ENCODE measurements at regions not wholly inside any gene's neighbourhood (a gene's known extent, or its start where the extent isn't known, plus 50 kb on each side); places are given as distances from the start of the nearest gene placed in this dataset.
A peak's percentile ranks its signal among the peaks of the same experiment; 100 is the strongest.

DNA sequence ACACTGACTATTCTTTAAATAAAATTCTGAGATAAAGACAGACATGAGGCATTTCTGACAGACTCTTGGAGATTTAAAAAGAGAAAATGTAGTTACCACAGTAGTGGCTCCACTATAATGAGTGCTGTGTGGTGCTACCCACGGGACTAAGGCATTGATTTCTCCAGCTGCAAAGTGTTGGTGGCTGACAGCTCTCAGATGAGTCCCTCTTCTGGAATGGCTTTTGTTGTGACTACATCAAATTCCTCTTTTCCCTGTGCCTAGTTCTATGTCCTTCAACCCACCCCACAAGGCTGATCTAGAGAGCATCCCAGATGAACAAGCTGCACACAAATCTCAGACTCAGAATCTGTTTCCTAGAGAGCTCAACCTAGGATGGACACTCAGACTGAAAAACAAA lies 884.8 kb upstream of the ZEB2 start (continued):
- TF ChIP-seq ZNF426 (tag by site-specific recombination; IDR thresholded peaks at IDR 0.05) (no peak), ZNF548 (tag by site-specific recombination; IDR thresholded peaks at IDR 0.05) (no peak)
- TF ChIP-seq, protein P1, sequence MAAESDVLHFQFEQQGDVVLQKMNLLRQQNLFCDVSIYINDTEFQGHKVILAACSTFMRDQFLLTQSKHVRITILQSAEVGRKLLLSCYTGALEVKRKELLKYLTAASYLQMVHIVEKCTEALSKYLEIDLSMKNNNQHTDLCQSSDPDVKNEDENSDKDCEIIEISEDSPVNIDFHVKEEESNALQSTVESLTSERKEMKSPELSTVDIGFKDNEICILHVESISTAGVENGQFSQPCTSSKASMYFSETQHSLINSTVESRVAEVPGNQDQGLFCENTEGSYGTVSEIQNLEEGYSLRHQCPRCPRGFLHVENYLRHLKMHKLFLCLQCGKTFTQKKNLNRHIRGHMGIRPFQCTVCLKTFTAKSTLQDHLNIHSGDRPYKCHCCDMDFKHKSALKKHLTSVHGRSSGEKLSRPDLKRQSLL (tag by site-specific recombination; IDR thresholded peaks at IDR 0.05), result no peak

DNA sequence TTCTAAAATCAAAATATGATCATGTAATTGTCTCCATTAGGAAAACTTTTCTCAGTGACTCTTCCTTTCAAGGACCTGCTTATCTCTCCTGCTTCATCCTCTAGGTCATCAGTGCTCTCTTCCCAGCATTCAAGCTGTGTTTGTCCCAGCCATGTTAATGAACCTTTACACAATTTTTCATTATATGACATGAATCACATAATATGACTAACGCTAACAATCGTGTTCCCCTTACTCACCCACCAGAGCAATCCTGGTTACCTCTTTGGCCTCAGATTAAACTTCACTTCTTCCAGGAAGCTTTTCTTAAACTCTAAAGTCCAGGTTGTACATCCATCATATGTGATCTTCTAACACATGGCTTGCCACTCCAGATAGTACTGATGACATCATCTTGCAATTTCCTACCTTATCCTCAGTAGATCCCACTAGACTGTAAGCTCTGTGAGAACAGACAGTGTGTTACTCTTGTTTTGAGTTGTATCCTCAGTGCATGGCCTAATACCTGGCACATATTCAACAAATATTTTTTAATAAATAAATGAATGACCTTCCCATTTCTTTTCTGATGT lies 882.9 kb upstream of the ZEB2 start:
- POLR2A ChIA-PET, result no interaction called here
- CTCF ChIA-PET, result interaction anchor here (0.7 kb wide), 1 partner anchor 456 kb away, joined by 3 read pairs; no protein-coding TSS in a partner anchor
- Histone ChIP-seq H3K9me3 (ENCODE audit: control insufficient read depth, insufficient read depth, low read depth, low read length) (no peaks in the 10 kb centered on the region), H3K36me3 (ENCODE audit: control insufficient read depth in 2 of 2, insufficient read depth in 1 of 2, low read length in 2 of 2) (no peaks in the 10 kb centered on the region), H3K4me1 (ENCODE audit: control insufficient read depth, insufficient read depth, low read length) (no peaks in the 10 kb centered on the region), H3K4me3 (ENCODE audit: low read depth, low read length) (no peak overlapping the region), H3K27ac (ENCODE audit: extremely low read depth, low read depth, low read length) (no peak overlapping the region)
- TF ChIP-seq, protein P2, sequence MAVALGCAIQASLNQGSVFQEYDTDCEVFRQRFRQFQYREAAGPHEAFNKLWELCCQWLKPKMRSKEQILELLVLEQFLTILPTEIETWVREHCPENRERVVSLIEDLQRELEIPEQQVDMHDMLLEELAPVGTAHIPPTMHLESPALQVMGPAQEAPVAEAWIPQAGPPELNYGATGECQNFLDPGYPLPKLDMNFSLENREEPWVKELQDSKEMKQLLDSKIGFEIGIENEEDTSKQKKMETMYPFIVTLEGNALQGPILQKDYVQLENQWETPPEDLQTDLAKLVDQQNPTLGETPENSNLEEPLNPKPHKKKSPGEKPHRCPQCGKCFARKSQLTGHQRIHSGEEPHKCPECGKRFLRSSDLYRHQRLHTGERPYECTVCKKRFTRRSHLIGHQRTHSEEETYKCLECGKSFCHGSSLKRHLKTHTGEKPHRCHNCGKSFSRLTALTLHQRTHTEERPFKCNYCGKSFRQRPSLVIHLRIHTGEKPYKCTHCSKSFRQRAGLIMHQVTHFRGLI (tag by site-specific recombination; IDR thresholded peaks at IDR 0.05), result no peak
- TF ChIP-seq, protein P3, sequence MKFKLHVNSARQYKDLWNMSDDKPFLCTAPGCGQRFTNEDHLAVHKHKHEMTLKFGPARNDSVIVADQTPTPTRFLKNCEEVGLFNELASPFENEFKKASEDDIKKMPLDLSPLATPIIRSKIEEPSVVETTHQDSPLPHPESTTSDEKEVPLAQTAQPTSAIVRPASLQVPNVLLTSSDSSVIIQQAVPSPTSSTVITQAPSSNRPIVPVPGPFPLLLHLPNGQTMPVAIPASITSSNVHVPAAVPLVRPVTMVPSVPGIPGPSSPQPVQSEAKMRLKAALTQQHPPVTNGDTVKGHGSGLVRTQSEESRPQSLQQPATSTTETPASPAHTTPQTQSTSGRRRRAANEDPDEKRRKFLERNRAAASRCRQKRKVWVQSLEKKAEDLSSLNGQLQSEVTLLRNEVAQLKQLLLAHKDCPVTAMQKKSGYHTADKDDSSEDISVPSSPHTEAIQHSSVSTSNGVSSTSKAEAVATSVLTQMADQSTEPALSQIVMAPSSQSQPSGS (tag by site-specific recombination; IDR thresholded peaks at IDR 0.05; ENCODE audit: low read depth), result peak; percentile 67
- TF ChIP-seq ZNF274 (IDR thresholded peaks at IDR 0.05; ENCODE audit: low read length), result no peak
- no peak for TF ChIP-seq ZNF274 (tag by site-specific recombination; IDR thresholded peaks at IDR 0.05; ENCODE audit: borderline replicate concordance)
- TF ChIP-seq, protein P4, sequence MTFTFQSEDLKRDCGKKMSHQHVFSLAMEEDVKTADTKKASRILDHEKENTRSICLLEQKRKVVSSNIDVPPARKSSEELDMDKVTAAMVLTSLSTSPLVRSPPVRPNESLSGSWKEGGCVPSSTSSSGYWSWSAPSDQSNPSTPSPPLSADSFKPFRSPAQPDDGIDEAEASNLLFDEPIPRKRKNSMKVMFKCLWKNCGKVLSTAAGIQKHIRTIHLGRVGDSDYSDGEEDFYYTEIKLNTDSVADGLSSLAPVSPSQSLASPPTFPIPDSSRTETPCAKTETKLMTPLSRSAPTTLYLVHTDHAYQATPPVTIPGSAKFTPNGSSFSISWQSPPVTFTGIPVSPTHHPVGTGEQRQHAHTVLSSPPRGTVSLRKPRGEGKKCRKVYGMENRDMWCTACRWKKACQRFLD (tag by site-specific recombination; IDR thresholded peaks at IDR 0.05), result no peak

DNA sequence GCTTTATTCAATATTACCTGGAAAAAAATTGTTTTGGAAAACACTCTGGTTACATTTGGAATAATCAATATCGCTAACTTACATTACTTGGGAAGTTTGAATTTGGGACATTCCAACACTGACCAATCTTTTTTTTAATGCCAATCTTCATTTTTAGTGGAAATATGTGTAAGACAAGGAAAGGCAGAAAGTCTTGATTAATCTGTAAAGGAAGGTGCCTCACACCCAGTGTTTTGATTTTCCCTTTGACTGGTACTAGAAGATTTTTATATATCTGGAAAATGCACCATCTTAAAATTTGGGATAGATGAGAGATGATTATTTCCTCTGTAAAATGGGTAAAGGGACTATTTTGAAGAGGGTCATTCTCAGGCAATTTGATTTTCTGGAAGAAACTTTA lies 879.2 kb upstream of the ZEB2 start:
- H3K9me3 ChIP-seq (ENCODE audit: control insufficient read depth, insufficient read depth, low read depth, low read length), result no peaks in the 10 kb centered on the region
- CTCF ChIA-PET, result no interaction called here
- no peak overlapping the region for H3K27ac ChIP-seq (ENCODE audit: extremely low read depth, low read depth, low read length)
- H3K4me1 ChIP-seq (ENCODE audit: control insufficient read depth, insufficient read depth, low read length), result no peaks in the 10 kb centered on the region
- H3K4me3 ChIP-seq (ENCODE audit: low read depth, low read length), result no peak overlapping the region
- POLR2A ChIA-PET, result no interaction called here
- TF ChIP-seq SCRT2 (tag by site-specific recombination; IDR thresholded peaks at IDR 0.05), result no peak
- TF ChIP-seq ZNF544 (tag by site-specific recombination; IDR thresholded peaks at IDR 0.05), result no peak
- TF ChIP-seq SALL2 (tag by site-specific recombination; IDR thresholded peaks at IDR 0.05; ENCODE audit: borderline replicate concordance), result no peak
- no peak for TF ChIP-seq ZNF514 (tag by site-specific recombination; IDR thresholded peaks at IDR 0.05)
- TF ChIP-seq ZNF677 (tag by site-specific recombination; IDR thresholded peaks at IDR 0.05), result no peak
- no peak for TF ChIP-seq ZNF624 (tag by site-specific recombination; IDR thresholded peaks at IDR 0.05)
- no peak for TF ChIP-seq ZEB2 (tag by site-specific recombination; IDR thresholded peaks at IDR 0.05)
- no peaks in the 10 kb centered on the region for H3K36me3 ChIP-seq (ENCODE audit: control insufficient read depth in 2 of 2, insufficient read depth in 1 of 2, low read length in 2 of 2)

DNA sequence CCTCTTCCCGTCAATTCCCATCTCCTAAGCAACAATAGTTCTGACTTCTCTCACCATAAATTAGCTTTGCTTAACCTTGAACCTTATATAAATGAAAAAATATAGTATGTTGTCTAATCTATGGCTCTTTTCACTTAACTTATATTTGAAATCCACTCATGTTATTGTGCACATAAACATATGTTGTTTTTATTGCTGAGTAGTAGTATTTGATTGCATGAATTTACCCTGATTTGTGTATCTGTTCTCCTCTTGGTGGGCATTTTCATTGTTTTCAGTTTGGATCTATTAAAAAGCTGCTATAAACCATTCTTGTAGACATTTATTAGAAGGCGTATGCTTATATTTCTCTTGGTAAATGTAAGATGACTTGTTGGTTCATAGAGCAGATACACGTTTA lies 874.3 kb upstream of the ZEB2 start:
- POLR2A ChIA-PET, result no interaction called here
- Histone ChIP-seq H3K4me1 (ENCODE audit: control insufficient read depth, insufficient read depth, low read length) (no peaks in the 10 kb centered on the region), H3K9me3 (ENCODE audit: control insufficient read depth, insufficient read depth, low read depth, low read length) (no peaks in the 10 kb centered on the region), H3K4me3 (ENCODE audit: low read depth, low read length) (no peak overlapping the region), H3K27ac (ENCODE audit: extremely low read depth, low read depth, low read length) (no peak overlapping the region), H3K36me3 (ENCODE audit: control insufficient read depth in 2 of 2, insufficient read depth in 1 of 2, low read length in 2 of 2) (no peaks in the 10 kb centered on the region)
- TF ChIP-seq WT1 (tag by site-specific recombination; IDR thresholded peaks at IDR 0.05), result no peak
- TF ChIP-seq ZNF792 (tag by site-specific recombination; IDR thresholded peaks at IDR 0.05), result no peak
- CTCF ChIA-PET, result no interaction called here

Measured in HEK293 (cell line).